PC-3 (cell line): ENCODE measurements at regions not wholly inside any gene's neighbourhood (a gene's known extent, or its start where the extent isn't known, plus 50 kb on each side); places are given as distances from the start of the nearest gene placed in this dataset.
A peak's percentile ranks its signal among the peaks of the same experiment; 100 is the strongest.

ENCODE experiments used
- ATAC-seq: fragments of 200-7000 bp; cut with Tn5 transposase; 2 replicates; pipeline ENCODE4 v1.9.1; 2020; ENCODE audit warnings: mild to moderate bottlenecking, moderate library complexity
- BruUV-seq: library from RNA; stranded (reverse); fragments of 400-500 nt; replicated peaks from 2 replicates; lab custom pipeline; 2021; lab: Mats Ljungman, UMichigan
- CTCF ChIA-PET: fragments of 300-600 bp; sonication (Branson Sonifier 250); formaldehyde crosslinking; loops from one replicate; lab custom pipeline; 2022; ENCODE audit warnings: antibody characterized with exemption; lab: Charles Lee
- POLR2A ChIA-PET: fragments of 300-600 bp; sonication (Branson Sonifier 250); formaldehyde crosslinking; loops from one replicate; lab custom pipeline; 2022; ENCODE audit warnings: antibody characterized with exemption; ENCODE audit not compliant: unreplicated experiment; lab: Charles Lee
- DNase-seq: peaks from one replicate; pipeline ENCODE4 v3.0.0-alpha.2; 2015
- H2AFZ ChIP-seq: fragments of 300-600 bp; sonication (generic); 2 replicates; pipeline ENCODE4 v1.6.0; 2016; ENCODE audit warnings: antibody characterized with exemption, low read length
- H3F3A ChIP-seq: fragments of 300-600 bp; sonication (generic); one replicate; pipeline ENCODE4 v1.6.0; 2017; ENCODE audit warnings: antibody characterized with exemption, low read length, control low read depth, mild to moderate bottlenecking; ENCODE audit not compliant: unreplicated experiment
- H3K27ac ChIP-seq: fragments of 300-600 bp; sonication (generic); 2 replicates; pipeline ENCODE4 v1.5.1; 2016; ENCODE audit warnings: mild to moderate bottlenecking, low read length
- H3K27me3 ChIP-seq: fragments of 300-600 bp; sonication (generic); 2 replicates; pipeline ENCODE4 v1.6.1; 2016; ENCODE audit warnings: low read length, mixed read lengths
- H3K36me3 ChIP-seq: fragments of 300-600 bp; sonication (generic); 2 replicates; pipeline ENCODE4 v1.6.1; 2016; ENCODE audit warnings: low read depth, mixed run types, low read length, mixed read lengths
- H3K4me1 ChIP-seq: fragments of 300-600 bp; sonication (generic); 2 replicates; pipeline ENCODE4 v1.5.1; 2016; ENCODE audit warnings: low read length; ENCODE audit not compliant: insufficient read depth
- H3K4me2 ChIP-seq: fragments of 300-600 bp; sonication (generic); 2 replicates; pipeline ENCODE4 v1.6.0; 2016; ENCODE audit warnings: low read length
- H3K4me3 ChIP-seq: fragments of 300-600 bp; sonication (generic); 2 replicates; pipeline ENCODE4 v1.5.1; 2016; ENCODE audit warnings: mild to moderate bottlenecking, low read length, mixed read lengths
- H3K79me2 ChIP-seq: fragments of 300-600 bp; sonication (generic); 2 replicates; pipeline ENCODE4 v1.6.1; 2017; ENCODE audit warnings: low read length, mixed read lengths
- H3K9ac ChIP-seq: fragments of 300-600 bp; sonication (generic); 2 replicates; pipeline ENCODE4 v1.6.0; 2016; ENCODE audit warnings: mild to moderate bottlenecking, low read length
- H3K9me2 ChIP-seq: fragments of 300-600 bp; sonication (generic); replicated peaks from 2 replicates; pipeline ENCODE4 v1.6.1; 2016; ENCODE audit warnings: mixed run types, low read length, mixed read lengths
- H3K9me3 ChIP-seq: fragments of 300-600 bp; sonication (generic); 2 replicates; pipeline ENCODE4 v1.6.1; 2016; ENCODE audit warnings: low read length, mixed read lengths
- H4K20me1 ChIP-seq: fragments of 300-600 bp; sonication (generic); 2 replicates; pipeline ENCODE4 v1.6.1; 2016; ENCODE audit warnings: low read length, mixed read lengths
- CTCF ChIP-seq: fragments of 300-600 bp; sonication (generic); conservative IDR thresholded peaks from 2 replicates; pipeline ENCODE4 v1.5.1; 2017; ENCODE audit warnings: antibody characterized with exemption, low read depth, mild to moderate bottlenecking, low read length
- EZH2 ChIP-seq: fragments of 300-600 bp; sonication (generic); IDR thresholded peaks from one replicate; pipeline ENCODE4 v1.6.1; 2017; ENCODE audit warnings: antibody characterized with exemption, mild to moderate bottlenecking, low read length; ENCODE audit not compliant: unreplicated experiment
- EZH2phosphoT487 ChIP-seq: fragments of 300-600 bp; sonication (generic); IDR thresholded peaks from 2 replicates; pipeline ENCODE4 v1.6.1; 2018; ENCODE audit warnings: mild to moderate bottlenecking, antibody characterized with exemption, low read length, borderline replicate concordance
- intact Hi-C: fragments of 100-400 bp; cut with micrococcal nuclease; formaldehyde crosslinking; loops from 2 replicates; pipeline ENCODE4 v1.9.0; 2023

- no TSS peak for BruUV-seq
- no peak for TF ChIP-seq EZH2
- TF ChIP-seq CTCF = no peak
- no peak for TF ChIP-seq EZH2phosphoT487
- DNase-seq = no peak
- no peak for ATAC-seq
- Histone ChIP-seq H3K79me2 (no peaks in the 10 kb centered on the region), H4K20me1 (no peaks in the 10 kb centered on the region), H3K4me1 (no peaks in the 10 kb centered on the region), H3K9me3 (peaks cover 28% of the 10 kb centered on the region), H3K9me2 (no peaks in the 10 kb centered on the region), H3F3A (no peaks in the 10 kb centered on the region), H3K9ac (no peak overlapping the region), H2AFZ (no peak overlapping the region), H3K36me3 (no peaks in the 10 kb centered on the region), H3K27me3 (no peaks in the 10 kb centered on the region), H3K27ac (no peak overlapping the region), H3K4me3 (no peak overlapping the region), H3K4me2 (no peak overlapping the region)
- intact Hi-C loops = no loop called here
- CTCF ChIA-PET = no interaction called here
- POLR2A ChIA-PET = no interaction called here
Observed at GRCh38 chr5:16005225-16005624, 174.4 kb downstream of the MARCHF11 start.

- Histone ChIP-seq H2AFZ (no peak overlapping the region), H3K36me3 (no peaks in the 10 kb centered on the region), H3K9me2 (no peaks in the 10 kb centered on the region), H3K27me3 (no peaks in the 10 kb centered on the region), H3K9me3 (no peaks in the 10 kb centered on the region), H3K4me1 (no peaks in the 10 kb centered on the region), H3K79me2 (no peaks in the 10 kb centered on the region), H3K27ac (no peak overlapping the region), H4K20me1 (no peaks in the 10 kb centered on the region), H3F3A (no peaks in the 10 kb centered on the region), H3K4me3 (no peak overlapping the region), H3K9ac (no peak overlapping the region), H3K4me2 (no peak overlapping the region)
- intact Hi-C loops = no loop called here
- BruUV-seq = no TSS peak
- no peak for DNase-seq
- no peak for ATAC-seq
- TF ChIP-seq EZH2phosphoT487 (no peak), CTCF (no peak), EZH2 (no peak)
- CTCF ChIA-PET = no interaction called here
- POLR2A ChIA-PET = no interaction called here
Observed at GRCh38 chr5:16000056-16000455, 179.5 kb downstream of the MARCHF11 start.

- Histone ChIP-seq H3F3A (no peaks in the 10 kb centered on the region), H3K9me2 (no peaks in the 10 kb centered on the region), H3K4me2 (no peak overlapping the region), H3K4me3 (no peak overlapping the region), H3K27me3 (no peaks in the 10 kb centered on the region), H3K79me2 (no peaks in the 10 kb centered on the region), H3K27ac (no peak overlapping the region), H3K4me1 (peaks cover 10% of the 10 kb centered on the region; the same call in 1 of the 2 replicates), H3K9ac (no peak overlapping the region), H2AFZ (no peak overlapping the region), H3K9me3 (peaks cover 14% of the 10 kb centered on the region; the same call in 1 of the 2 replicates), H4K20me1 (no peaks in the 10 kb centered on the region), H3K36me3 (no peaks in the 10 kb centered on the region)
- ChIA-PET CTCF (no interaction called here), POLR2A (no interaction called here)
- intact Hi-C loops = loop anchor here (10.0 kb wide), 3 partner anchors 201 to 891 kb away; no protein-coding TSS in a partner anchor
- DNase-seq (peak; percentile 68), ATAC-seq (no peak)
- no TSS peak for BruUV-seq
- peak; percentile 79 for TF ChIP-seq CTCF
- TF ChIP-seq EZH2phosphoT487 = no peak
- no peak for TF ChIP-seq EZH2
Observed at GRCh38 chr5:15995341-15996052, 184.1 kb downstream of the MARCHF11 start.
